ENCODE measurements at regions not wholly inside any gene's neighbourhood (a gene's known extent, or its start where the extent isn't known, plus 50 kb on each side); places are given as distances from the start of the nearest gene placed in this dataset.

GRCh38 chr3:101984356-101984755 lies 135.0 kb downstream of the NFKBIZ start:
- H3K4me1 Mint-ChIP-seq: peaks cover 6% of the 10 kb centered on the region

GRCh38 chr3:101988596-101988995 lies 139.3 kb downstream of the NFKBIZ start:
- DNase-seq: no peak
- peaks cover 10% of the 10 kb centered on the region for H3K27me3 Mint-ChIP-seq (ENCODE audit: low read depth, poor library complexity)
- peaks cover 9% of the 10 kb centered on the region for H3K4me1 Mint-ChIP-seq
- no peak overlapping the region for H3K4me3 Mint-ChIP-seq
- TF ChIP-seq CTCF (IDR thresholded peaks at IDR 0.05): no peak
- H3K36me3 Mint-ChIP-seq (ENCODE audit: low read depth): no peaks in the 10 kb centered on the region
- no peaks in the 10 kb centered on the region for H3K9me3 Mint-ChIP-seq
- no peak overlapping the region for H3K27ac Mint-ChIP-seq

More at GRCh38 chr3:101984356-101984755, 135.0 kb downstream of the NFKBIZ start:
- TF ChIP-seq CTCF (IDR thresholded peaks at IDR 0.05): no peak
- H3K27me3 Mint-ChIP-seq (ENCODE audit: low read depth, poor library complexity): peaks cover 7% of the 10 kb centered on the region
- H3K9me3 Mint-ChIP-seq: no peaks in the 10 kb centered on the region
- no peak overlapping the region for H3K27ac Mint-ChIP-seq
- DNase-seq: no peak
- no peaks in the 10 kb centered on the region for H3K36me3 Mint-ChIP-seq (ENCODE audit: low read depth)
- no peak overlapping the region for H3K4me3 Mint-ChIP-seq

- H3K27me3 Mint-ChIP-seq (ENCODE audit: low read depth, poor library complexity): peaks cover 10% of the 10 kb centered on the region
- no peak for TF ChIP-seq CTCF (IDR thresholded peaks at IDR 0.05)
- no peaks in the 10 kb centered on the region for H3K9me3 Mint-ChIP-seq
- no peak overlapping the region for H3K4me3 Mint-ChIP-seq
- H3K4me1 Mint-ChIP-seq: peaks cover 9% of the 10 kb centered on the region
- no peak for DNase-seq
- no peak overlapping the region for H3K27ac Mint-ChIP-seq
- no peaks in the 10 kb centered on the region for H3K36me3 Mint-ChIP-seq (ENCODE audit: low read depth)
Measured at GRCh38 chr3:101989578-101990200, 140.4 kb downstream of the NFKBIZ start.

- Mint-ChIP-seq H3K9me3 (no peaks in the 10 kb centered on the region), H3K36me3 (ENCODE audit: low read depth) (no peaks in the 10 kb centered on the region), H3K4me1 (peaks cover 9% of the 10 kb centered on the region), H3K27me3 (ENCODE audit: low read depth, poor library complexity) (peaks cover 10% of the 10 kb centered on the region), H3K4me3 (no peak overlapping the region), H3K27ac (no peak overlapping the region)
- no peak for TF ChIP-seq CTCF (IDR thresholded peaks at IDR 0.05)
- no peak for DNase-seq
Measured at GRCh38 chr3:101992863-101993262, 143.5 kb downstream of the NFKBIZ start.

- H3K36me3 Mint-ChIP-seq (ENCODE audit: low read depth): no peaks in the 10 kb centered on the region
- H3K27ac Mint-ChIP-seq: no peak overlapping the region
- H3K4me1 Mint-ChIP-seq: peaks cover 13% of the 10 kb centered on the region
- H3K4me3 Mint-ChIP-seq: no peak overlapping the region
- H3K9me3 Mint-ChIP-seq: no peaks in the 10 kb centered on the region
- TF ChIP-seq CTCF (IDR thresholded peaks at IDR 0.05): no peak
- peaks cover 10% of the 10 kb centered on the region for H3K27me3 Mint-ChIP-seq (ENCODE audit: low read depth, poor library complexity)
- no peak for DNase-seq
Measured at GRCh38 chr3:101994386-101994785, 145.1 kb downstream of the NFKBIZ start.

GRCh38 chr3:101995371-101996046 lies 146.2 kb downstream of the NFKBIZ start:
- Mint-ChIP-seq H3K36me3 (ENCODE audit: low read depth) (no peaks in the 10 kb centered on the region), H3K4me1 (peaks cover 13% of the 10 kb centered on the region), H3K9me3 (no peaks in the 10 kb centered on the region), H3K4me3 (no peak overlapping the region), H3K27me3 (ENCODE audit: low read depth, poor library complexity) (peaks cover 10% of the 10 kb centered on the region), H3K27ac (no peak overlapping the region)
- no peak for DNase-seq
- no peak for TF ChIP-seq CTCF (IDR thresholded peaks at IDR 0.05)
